ENCODE measurements at regions not wholly inside any gene's neighbourhood (a gene's known extent, or its start where the extent isn't known, plus 50 kb on each side); places are given as distances from the start of the nearest gene placed in this dataset.

DNA sequence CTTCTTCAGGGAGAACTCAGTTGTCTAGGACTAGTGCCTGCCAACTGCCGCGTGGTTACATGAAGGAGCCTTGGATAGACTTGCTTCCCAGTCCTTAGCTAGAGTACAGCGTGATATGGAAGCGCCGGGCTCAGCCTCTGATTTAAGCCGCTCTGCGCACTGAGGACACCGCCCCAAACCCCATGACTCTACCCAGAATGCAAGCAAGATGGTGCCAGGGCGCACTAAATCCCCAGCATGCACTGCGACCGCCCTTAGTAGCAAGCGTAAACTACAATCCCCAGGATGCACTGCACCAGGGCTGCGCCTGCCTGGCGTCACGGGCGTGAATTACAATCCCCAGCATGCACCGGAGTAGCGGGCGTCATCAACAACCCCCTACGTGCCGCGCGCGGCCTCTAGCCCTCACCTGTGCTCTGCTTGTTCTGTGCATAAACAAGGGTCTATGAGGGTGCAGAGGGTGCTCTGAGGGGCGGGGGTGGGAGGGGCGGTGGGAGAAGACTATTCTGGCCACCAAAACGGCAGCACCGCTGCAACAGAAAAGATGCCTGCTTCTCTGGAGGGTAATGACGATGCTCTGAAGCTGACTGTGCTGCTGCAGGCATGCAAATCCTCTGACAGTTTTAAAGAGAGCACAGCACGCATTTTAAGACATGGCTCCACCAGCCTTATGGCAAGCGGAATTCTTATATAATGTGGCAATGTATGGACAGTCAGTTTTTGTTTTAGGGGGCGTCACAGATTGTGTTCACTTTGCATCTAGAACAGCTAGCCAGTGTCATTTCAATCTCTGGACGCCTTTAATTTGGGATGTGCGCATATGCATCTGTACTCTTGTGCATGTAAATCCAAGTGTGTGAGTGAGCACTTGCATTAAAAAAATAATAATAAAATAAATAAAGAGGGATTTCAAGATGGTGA is 282.5 kb upstream of the MYT1L start (continued):
- TF ChIP-seq, protein P1, sequence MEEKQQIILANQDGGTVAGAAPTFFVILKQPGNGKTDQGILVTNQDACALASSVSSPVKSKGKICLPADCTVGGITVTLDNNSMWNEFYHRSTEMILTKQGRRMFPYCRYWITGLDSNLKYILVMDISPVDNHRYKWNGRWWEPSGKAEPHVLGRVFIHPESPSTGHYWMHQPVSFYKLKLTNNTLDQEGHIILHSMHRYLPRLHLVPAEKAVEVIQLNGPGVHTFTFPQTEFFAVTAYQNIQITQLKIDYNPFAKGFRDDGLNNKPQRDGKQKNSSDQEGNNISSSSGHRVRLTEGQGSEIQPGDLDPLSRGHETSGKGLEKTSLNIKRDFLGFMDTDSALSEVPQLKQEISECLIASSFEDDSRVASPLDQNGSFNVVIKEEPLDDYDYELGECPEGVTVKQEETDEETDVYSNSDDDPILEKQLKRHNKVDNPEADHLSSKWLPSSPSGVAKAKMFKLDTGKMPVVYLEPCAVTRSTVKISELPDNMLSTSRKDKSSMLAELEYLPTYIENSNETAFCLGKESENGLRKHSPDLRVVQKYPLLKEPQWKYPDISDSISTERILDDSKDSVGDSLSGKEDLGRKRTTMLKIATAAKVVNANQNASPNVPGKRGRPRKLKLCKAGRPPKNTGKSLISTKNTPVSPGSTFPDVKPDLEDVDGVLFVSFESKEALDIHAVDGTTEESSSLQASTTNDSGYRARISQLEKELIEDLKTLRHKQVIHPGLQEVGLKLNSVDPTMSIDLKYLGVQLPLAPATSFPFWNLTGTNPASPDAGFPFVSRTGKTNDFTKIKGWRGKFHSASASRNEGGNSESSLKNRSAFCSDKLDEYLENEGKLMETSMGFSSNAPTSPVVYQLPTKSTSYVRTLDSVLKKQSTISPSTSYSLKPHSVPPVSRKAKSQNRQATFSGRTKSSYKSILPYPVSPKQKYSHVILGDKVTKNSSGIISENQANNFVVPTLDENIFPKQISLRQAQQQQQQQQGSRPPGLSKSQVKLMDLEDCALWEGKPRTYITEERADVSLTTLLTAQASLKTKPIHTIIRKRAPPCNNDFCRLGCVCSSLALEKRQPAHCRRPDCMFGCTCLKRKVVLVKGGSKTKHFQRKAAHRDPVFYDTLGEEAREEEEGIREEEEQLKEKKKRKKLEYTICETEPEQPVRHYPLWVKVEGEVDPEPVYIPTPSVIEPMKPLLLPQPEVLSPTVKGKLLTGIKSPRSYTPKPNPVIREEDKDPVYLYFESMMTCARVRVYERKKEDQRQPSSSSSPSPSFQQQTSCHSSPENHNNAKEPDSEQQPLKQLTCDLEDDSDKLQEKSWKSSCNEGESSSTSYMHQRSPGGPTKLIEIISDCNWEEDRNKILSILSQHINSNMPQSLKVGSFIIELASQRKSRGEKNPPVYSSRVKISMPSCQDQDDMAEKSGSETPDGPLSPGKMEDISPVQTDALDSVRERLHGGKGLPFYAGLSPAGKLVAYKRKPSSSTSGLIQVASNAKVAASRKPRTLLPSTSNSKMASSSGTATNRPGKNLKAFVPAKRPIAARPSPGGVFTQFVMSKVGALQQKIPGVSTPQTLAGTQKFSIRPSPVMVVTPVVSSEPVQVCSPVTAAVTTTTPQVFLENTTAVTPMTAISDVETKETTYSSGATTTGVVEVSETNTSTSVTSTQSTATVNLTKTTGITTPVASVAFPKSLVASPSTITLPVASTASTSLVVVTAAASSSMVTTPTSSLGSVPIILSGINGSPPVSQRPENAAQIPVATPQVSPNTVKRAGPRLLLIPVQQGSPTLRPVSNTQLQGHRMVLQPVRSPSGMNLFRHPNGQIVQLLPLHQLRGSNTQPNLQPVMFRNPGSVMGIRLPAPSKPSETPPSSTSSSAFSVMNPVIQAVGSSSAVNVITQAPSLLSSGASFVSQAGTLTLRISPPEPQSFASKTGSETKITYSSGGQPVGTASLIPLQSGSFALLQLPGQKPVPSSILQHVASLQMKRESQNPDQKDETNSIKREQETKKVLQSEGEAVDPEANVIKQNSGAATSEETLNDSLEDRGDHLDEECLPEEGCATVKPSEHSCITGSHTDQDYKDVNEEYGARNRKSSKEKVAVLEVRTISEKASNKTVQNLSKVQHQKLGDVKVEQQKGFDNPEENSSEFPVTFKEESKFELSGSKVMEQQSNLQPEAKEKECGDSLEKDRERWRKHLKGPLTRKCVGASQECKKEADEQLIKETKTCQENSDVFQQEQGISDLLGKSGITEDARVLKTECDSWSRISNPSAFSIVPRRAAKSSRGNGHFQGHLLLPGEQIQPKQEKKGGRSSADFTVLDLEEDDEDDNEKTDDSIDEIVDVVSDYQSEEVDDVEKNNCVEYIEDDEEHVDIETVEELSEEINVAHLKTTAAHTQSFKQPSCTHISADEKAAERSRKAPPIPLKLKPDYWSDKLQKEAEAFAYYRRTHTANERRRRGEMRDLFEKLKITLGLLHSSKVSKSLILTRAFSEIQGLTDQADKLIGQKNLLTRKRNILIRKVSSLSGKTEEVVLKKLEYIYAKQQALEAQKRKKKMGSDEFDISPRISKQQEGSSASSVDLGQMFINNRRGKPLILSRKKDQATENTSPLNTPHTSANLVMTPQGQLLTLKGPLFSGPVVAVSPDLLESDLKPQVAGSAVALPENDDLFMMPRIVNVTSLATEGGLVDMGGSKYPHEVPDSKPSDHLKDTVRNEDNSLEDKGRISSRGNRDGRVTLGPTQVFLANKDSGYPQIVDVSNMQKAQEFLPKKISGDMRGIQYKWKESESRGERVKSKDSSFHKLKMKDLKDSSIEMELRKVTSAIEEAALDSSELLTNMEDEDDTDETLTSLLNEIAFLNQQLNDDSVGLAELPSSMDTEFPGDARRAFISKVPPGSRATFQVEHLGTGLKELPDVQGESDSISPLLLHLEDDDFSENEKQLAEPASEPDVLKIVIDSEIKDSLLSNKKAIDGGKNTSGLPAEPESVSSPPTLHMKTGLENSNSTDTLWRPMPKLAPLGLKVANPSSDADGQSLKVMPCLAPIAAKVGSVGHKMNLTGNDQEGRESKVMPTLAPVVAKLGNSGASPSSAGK (IDR thresholded peaks at IDR 0.05): peak; percentile 73
- TF ChIP-seq, protein P2, sequence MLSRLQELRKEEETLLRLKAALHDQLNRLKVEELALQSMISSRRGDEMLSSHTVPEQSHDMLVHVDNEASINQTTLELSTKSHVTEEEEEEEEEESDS (CRISPR knock-in tag; IDR thresholded peaks at IDR 0.05): no peak
- TF ChIP-seq ATF1 (CRISPR knock-in tag; IDR thresholded peaks at IDR 0.05): no peak; the same call in 1 of the 2 replicates
- peak; percentile 96 for TF ChIP-seq ATF1 (tag; IDR thresholded peaks at IDR 0.05)
- TF ChIP-seq, protein P3, sequence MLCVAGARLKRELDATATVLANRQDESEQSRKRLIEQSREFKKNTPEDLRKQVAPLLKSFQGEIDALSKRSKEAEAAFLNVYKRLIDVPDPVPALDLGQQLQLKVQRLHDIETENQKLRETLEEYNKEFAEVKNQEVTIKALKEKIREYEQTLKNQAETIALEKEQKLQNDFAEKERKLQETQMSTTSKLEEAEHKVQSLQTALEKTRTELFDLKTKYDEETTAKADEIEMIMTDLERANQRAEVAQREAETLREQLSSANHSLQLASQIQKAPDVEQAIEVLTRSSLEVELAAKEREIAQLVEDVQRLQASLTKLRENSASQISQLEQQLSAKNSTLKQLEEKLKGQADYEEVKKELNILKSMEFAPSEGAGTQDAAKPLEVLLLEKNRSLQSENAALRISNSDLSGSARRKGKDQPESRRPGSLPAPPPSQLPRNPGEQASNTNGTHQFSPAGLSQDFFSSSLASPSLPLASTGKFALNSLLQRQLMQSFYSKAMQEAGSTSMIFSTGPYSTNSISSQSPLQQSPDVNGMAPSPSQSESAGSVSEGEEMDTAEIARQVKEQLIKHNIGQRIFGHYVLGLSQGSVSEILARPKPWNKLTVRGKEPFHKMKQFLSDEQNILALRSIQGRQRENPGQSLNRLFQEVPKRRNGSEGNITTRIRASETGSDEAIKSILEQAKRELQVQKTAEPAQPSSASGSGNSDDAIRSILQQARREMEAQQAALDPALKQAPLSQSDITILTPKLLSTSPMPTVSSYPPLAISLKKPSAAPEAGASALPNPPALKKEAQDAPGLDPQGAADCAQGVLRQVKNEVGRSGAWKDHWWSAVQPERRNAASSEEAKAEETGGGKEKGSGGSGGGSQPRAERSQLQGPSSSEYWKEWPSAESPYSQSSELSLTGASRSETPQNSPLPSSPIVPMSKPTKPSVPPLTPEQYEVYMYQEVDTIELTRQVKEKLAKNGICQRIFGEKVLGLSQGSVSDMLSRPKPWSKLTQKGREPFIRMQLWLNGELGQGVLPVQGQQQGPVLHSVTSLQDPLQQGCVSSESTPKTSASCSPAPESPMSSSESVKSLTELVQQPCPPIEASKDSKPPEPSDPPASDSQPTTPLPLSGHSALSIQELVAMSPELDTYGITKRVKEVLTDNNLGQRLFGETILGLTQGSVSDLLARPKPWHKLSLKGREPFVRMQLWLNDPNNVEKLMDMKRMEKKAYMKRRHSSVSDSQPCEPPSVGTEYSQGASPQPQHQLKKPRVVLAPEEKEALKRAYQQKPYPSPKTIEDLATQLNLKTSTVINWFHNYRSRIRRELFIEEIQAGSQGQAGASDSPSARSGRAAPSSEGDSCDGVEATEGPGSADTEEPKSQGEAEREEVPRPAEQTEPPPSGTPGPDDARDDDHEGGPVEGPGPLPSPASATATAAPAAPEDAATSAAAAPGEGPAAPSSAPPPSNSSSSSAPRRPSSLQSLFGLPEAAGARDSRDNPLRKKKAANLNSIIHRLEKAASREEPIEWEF (CRISPR knock-in tag; IDR thresholded peaks at IDR 0.05): 0 out of 2 replicates have a peak, but pooled peaks have one; percentile 15
- TF ChIP-seq, protein P4, sequence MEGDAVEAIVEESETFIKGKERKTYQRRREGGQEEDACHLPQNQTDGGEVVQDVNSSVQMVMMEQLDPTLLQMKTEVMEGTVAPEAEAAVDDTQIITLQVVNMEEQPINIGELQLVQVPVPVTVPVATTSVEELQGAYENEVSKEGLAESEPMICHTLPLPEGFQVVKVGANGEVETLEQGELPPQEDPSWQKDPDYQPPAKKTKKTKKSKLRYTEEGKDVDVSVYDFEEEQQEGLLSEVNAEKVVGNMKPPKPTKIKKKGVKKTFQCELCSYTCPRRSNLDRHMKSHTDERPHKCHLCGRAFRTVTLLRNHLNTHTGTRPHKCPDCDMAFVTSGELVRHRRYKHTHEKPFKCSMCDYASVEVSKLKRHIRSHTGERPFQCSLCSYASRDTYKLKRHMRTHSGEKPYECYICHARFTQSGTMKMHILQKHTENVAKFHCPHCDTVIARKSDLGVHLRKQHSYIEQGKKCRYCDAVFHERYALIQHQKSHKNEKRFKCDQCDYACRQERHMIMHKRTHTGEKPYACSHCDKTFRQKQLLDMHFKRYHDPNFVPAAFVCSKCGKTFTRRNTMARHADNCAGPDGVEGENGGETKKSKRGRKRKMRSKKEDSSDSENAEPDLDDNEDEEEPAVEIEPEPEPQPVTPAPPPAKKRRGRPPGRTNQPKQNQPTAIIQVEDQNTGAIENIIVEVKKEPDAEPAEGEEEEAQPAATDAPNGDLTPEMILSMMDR (IDR thresholded peaks at IDR 0.05 in 2 of 3, conservative IDR thresholded peaks at IDR 0.05 in 1 of 3; ENCODE audit: insufficient read depth in 2 of 3, low read depth in 1 of 3, low read length in 3 of 3): 0 out of 6 replicates have a peak, but pooled peaks of 1 of the 3 experiments have one; percentile 9
- TF ChIP-seq ZNF232 (CRISPR knock-in tag; IDR thresholded peaks at IDR 0.05): 0 out of 2 replicates have a peak, but pooled peaks have one; percentile 26

All from K562 (cell line).